ENCODE measurements at regions not wholly inside any gene's neighbourhood (a gene's known extent, or its start where the extent isn't known, plus 50 kb on each side); places are given as distances from the start of the nearest gene placed in this dataset.

- no peak for DNase-seq (ENCODE audit: low read depth)
- H3K4me3 ChIP-seq (ENCODE audit: low read depth, low read length), result no peak overlapping the region
- TF ChIP-seq CTCF (conservative IDR thresholded peaks at IDR 0.05; ENCODE audit: low read depth, low read length), result no peak
Observed at GRCh38 chr3:29072611-29073010, 208.3 kb upstream of the RBMS3 start.

- no peak for TF ChIP-seq CTCF (conservative IDR thresholded peaks at IDR 0.05; ENCODE audit: low read depth, low read length)
- H3K4me3 ChIP-seq (ENCODE audit: low read depth, low read length), result no peak overlapping the region
- no peak for DNase-seq (ENCODE audit: low read depth)
Observed at GRCh38 chr3:29077356-29077755, 203.5 kb upstream of the RBMS3 start.

- no peak overlapping the region for H3K4me3 ChIP-seq (ENCODE audit: low read depth, low read length)
- DNase-seq (ENCODE audit: low read depth), result no peak
- no peak for TF ChIP-seq CTCF (conservative IDR thresholded peaks at IDR 0.05; ENCODE audit: low read depth, low read length)
Observed at GRCh38 chr3:29079358-29079757, 201.5 kb upstream of the RBMS3 start.

GRCh38 chr3:29080967-29081366, 199.9 kb upstream of the RBMS3 start:
- H3K4me3 ChIP-seq (ENCODE audit: low read depth, low read length), result no peak overlapping the region
- DNase-seq (ENCODE audit: low read depth), result no peak
- TF ChIP-seq CTCF (conservative IDR thresholded peaks at IDR 0.05; ENCODE audit: low read depth, low read length), result no peak

- TF ChIP-seq CTCF (conservative IDR thresholded peaks at IDR 0.05; ENCODE audit: low read depth, low read length), result no peak
- H3K4me3 ChIP-seq (ENCODE audit: low read depth, low read length), result no peak overlapping the region
- no peak for DNase-seq (ENCODE audit: low read depth)
Observed at GRCh38 chr3:29083081-29083480, 197.8 kb upstream of the RBMS3 start.

- H3K4me3 ChIP-seq (ENCODE audit: low read depth, low read length), result no peak overlapping the region
- DNase-seq (ENCODE audit: low read depth), result no peak
- TF ChIP-seq CTCF (conservative IDR thresholded peaks at IDR 0.05; ENCODE audit: low read depth, low read length), result no peak
Observed at GRCh38 chr3:29083676-29084075, 197.2 kb upstream of the RBMS3 start.

- no peak for TF ChIP-seq CTCF (conservative IDR thresholded peaks at IDR 0.05; ENCODE audit: low read depth, low read length)
- no peak overlapping the region for H3K4me3 ChIP-seq (ENCODE audit: low read depth, low read length)
- DNase-seq (ENCODE audit: low read depth), result no peak
Observed at GRCh38 chr3:29088579-29088978, 192.3 kb upstream of the RBMS3 start.

Measured in epithelial cell of proximal tubule (primary cell).